ENCODE measurements at regions not wholly inside any gene's neighbourhood (a gene's known extent, or its start where the extent isn't known, plus 50 kb on each side); places are given as distances from the start of the nearest gene placed in this dataset.

DNA sequence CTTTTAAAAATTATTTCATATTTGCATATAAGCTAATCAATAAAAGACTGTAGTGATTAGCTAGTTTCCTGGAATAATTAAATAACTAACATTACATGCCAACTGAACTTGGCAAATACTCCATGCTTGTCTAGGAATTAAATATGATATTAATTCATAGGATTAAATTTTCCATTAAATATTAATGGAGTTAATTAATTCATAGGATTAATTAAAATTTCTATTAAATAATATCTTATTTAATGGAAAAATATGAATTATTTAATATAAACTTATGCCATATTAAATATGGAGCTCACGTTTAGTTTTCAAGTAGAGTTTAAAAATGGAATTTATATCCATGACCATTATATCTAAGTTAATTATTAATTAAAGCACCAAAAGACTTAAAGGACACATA lies 517.8 kb upstream of the DAB2 start:
- TF ChIP-seq, protein P1, sequence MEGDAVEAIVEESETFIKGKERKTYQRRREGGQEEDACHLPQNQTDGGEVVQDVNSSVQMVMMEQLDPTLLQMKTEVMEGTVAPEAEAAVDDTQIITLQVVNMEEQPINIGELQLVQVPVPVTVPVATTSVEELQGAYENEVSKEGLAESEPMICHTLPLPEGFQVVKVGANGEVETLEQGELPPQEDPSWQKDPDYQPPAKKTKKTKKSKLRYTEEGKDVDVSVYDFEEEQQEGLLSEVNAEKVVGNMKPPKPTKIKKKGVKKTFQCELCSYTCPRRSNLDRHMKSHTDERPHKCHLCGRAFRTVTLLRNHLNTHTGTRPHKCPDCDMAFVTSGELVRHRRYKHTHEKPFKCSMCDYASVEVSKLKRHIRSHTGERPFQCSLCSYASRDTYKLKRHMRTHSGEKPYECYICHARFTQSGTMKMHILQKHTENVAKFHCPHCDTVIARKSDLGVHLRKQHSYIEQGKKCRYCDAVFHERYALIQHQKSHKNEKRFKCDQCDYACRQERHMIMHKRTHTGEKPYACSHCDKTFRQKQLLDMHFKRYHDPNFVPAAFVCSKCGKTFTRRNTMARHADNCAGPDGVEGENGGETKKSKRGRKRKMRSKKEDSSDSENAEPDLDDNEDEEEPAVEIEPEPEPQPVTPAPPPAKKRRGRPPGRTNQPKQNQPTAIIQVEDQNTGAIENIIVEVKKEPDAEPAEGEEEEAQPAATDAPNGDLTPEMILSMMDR (IDR thresholded peaks at IDR 0.05): no peak
- TF ChIP-seq POLR2A (IDR thresholded peaks at IDR 0.05): no peak
